ENCODE measurements at regions not wholly inside any gene's neighbourhood (a gene's known extent, or its start where the extent isn't known, plus 50 kb on each side); places are given as distances from the start of the nearest gene placed in this dataset.

- peaks cover 94% of the 10 kb centered on the region for H3K79me2 ChIP-seq (ENCODE audit: insufficient read depth, low read length)
- peaks cover 21% of the 10 kb centered on the region for H3K4me1 ChIP-seq (ENCODE audit: insufficient read depth, low read length)
These were observed 295.0 kb upstream of the KLF14 start for GRCh38 chr7:131029002-131029401.

GRCh38 chr7:131031099-131031868 lies 296.4 kb upstream of the MKLN1 start:
- Histone ChIP-seq H3K27me3 (ENCODE audit: insufficient read depth, low read length) (no peaks in the 10 kb centered on the region), H3K4me3 (ENCODE audit: insufficient read depth, low read length) (no peak overlapping the region), H3K27ac (ENCODE audit: low read depth, low read length) (no peak overlapping the region), H3K4me1 (ENCODE audit: insufficient read depth, low read length) (peaks cover 19% of the 10 kb centered on the region), H4K20me1 (ENCODE audit: insufficient read depth, low read length) (peaks cover 36% of the 10 kb centered on the region), H3K79me2 (ENCODE audit: insufficient read depth, low read length) (peaks cover 91% of the 10 kb centered on the region), H3K4me2 (ENCODE audit: insufficient read depth, low read length) (no peak overlapping the region), H3K9me3 (ENCODE audit: low read depth, low read length) (no peaks in the 10 kb centered on the region), H3K36me3 (ENCODE audit: insufficient read depth, low read length) (no peaks in the 10 kb centered on the region), H2AFZ (ENCODE audit: low read length) (no peak overlapping the region)
- no peak for TF ChIP-seq CTCF (IDR thresholded peaks at IDR 0.05; ENCODE audit: extremely low read depth, low read depth, low read length)
- no peak for DNase-seq (ENCODE audit: insufficient read length, low spot score, missing footprints)

More at GRCh38 chr7:131029002-131029401, 295.0 kb upstream of the KLF14 start:
- no peak overlapping the region for H3K27ac ChIP-seq (ENCODE audit: low read depth, low read length)
- H3K4me2 ChIP-seq (ENCODE audit: insufficient read depth, low read length): no peak overlapping the region
- DNase-seq (ENCODE audit: insufficient read length, low spot score, missing footprints): no peak
- H4K20me1 ChIP-seq (ENCODE audit: insufficient read depth, low read length): peaks cover 36% of the 10 kb centered on the region
- H2AFZ ChIP-seq (ENCODE audit: low read length): no peak overlapping the region
- H3K4me3 ChIP-seq (ENCODE audit: insufficient read depth, low read length): no peak overlapping the region
- no peaks in the 10 kb centered on the region for H3K36me3 ChIP-seq (ENCODE audit: insufficient read depth, low read length)
- no peaks in the 10 kb centered on the region for H3K9me3 ChIP-seq (ENCODE audit: low read depth, low read length)
- no peak for TF ChIP-seq CTCF (IDR thresholded peaks at IDR 0.05; ENCODE audit: extremely low read depth, low read depth, low read length)
- H3K27me3 ChIP-seq (ENCODE audit: insufficient read depth, low read length): no peaks in the 10 kb centered on the region

GRCh38 chr7:131032786-131033185 lies 294.9 kb upstream of the MKLN1 start:
- Histone ChIP-seq H4K20me1 (ENCODE audit: insufficient read depth, low read length) (peaks cover 24% of the 10 kb centered on the region), H3K27ac (ENCODE audit: low read depth, low read length) (no peak overlapping the region), H3K4me2 (ENCODE audit: insufficient read depth, low read length) (no peak overlapping the region), H2AFZ (ENCODE audit: low read length) (no peak overlapping the region), H3K9me3 (ENCODE audit: low read depth, low read length) (no peaks in the 10 kb centered on the region), H3K27me3 (ENCODE audit: insufficient read depth, low read length) (no peaks in the 10 kb centered on the region), H3K4me1 (ENCODE audit: insufficient read depth, low read length) (peaks cover 4% of the 10 kb centered on the region), H3K4me3 (ENCODE audit: insufficient read depth, low read length) (no peak overlapping the region), H3K79me2 (ENCODE audit: insufficient read depth, low read length) (peaks cover 92% of the 10 kb centered on the region), H3K36me3 (ENCODE audit: insufficient read depth, low read length) (no peaks in the 10 kb centered on the region)
- no peak for DNase-seq (ENCODE audit: insufficient read length, low spot score, missing footprints)
- TF ChIP-seq CTCF (IDR thresholded peaks at IDR 0.05; ENCODE audit: extremely low read depth, low read depth, low read length): no peak

- Histone ChIP-seq H4K20me1 (ENCODE audit: insufficient read depth, low read length) (peaks cover 15% of the 10 kb centered on the region), H3K79me2 (ENCODE audit: insufficient read depth, low read length) (peaks cover 92% of the 10 kb centered on the region), H3K4me1 (ENCODE audit: insufficient read depth, low read length) (peaks cover 6% of the 10 kb centered on the region), H3K9me3 (ENCODE audit: low read depth, low read length) (no peaks in the 10 kb centered on the region), H3K36me3 (ENCODE audit: insufficient read depth, low read length) (no peaks in the 10 kb centered on the region), H2AFZ (ENCODE audit: low read length) (no peak overlapping the region), H3K4me2 (ENCODE audit: insufficient read depth, low read length) (no peak overlapping the region), H3K27ac (ENCODE audit: low read depth, low read length) (no peak overlapping the region), H3K27me3 (ENCODE audit: insufficient read depth, low read length) (no peaks in the 10 kb centered on the region), H3K4me3 (ENCODE audit: insufficient read depth, low read length) (no peak overlapping the region)
- no peak for TF ChIP-seq CTCF (IDR thresholded peaks at IDR 0.05; ENCODE audit: extremely low read depth, low read depth, low read length)
- DNase-seq (ENCODE audit: insufficient read length, low spot score, missing footprints): no peak
These were observed 293.4 kb upstream of the MKLN1 start for GRCh38 chr7:131034166-131034881.
